ENCODE measurements at regions not wholly inside any gene's neighbourhood (a gene's known extent, or its start where the extent isn't known, plus 50 kb on each side); places are given as distances from the start of the nearest gene placed in this dataset.

- TF ChIP-seq EZH2 (IDR thresholded peaks at IDR 0.05; ENCODE audit: insufficient read depth, poor library complexity, severe bottlenecking) (no peak), EZH2phosphoT487 (IDR thresholded peaks at IDR 0.05; ENCODE audit: insufficient read depth, low read depth) (no peak)
Measured at GRCh38 chr4:3834186-3834662, 68.0 kb downstream of the ADRA2C start.

Data from GM23248 (cell line).